Panc1 (cell line): ENCODE measurements at regions not wholly inside any gene's neighbourhood (a gene's known extent, or its start where the extent isn't known, plus 50 kb on each side); places are given as distances from the start of the nearest gene placed in this dataset.

Experiments
- CTCF ChIP-seq: fragments of 450-650 bp; IDR thresholded peaks from 2 replicates; pipeline ENCODE4 v1.5.1; 2017; ENCODE audit warnings: mild to moderate bottlenecking
- POLR2AphosphoS5 ChIP-seq: IDR thresholded peaks from 2 replicates; pipeline ENCODE4 v1.6.1; 2012; ENCODE audit warnings: mild to moderate bottlenecking, low read depth, low read length, moderate library complexity

GRCh38 chr4:71257761-71258160, 81.1 kb upstream of the SLC4A4 start:
- no peak for TF ChIP-seq CTCF
- TF ChIP-seq POLR2AphosphoS5: no peak
